Smooth muscle cell (in vitro differentiated cells): ENCODE measurements at regions not wholly inside any gene's neighbourhood (a gene's known extent, or its start where the extent isn't known, plus 50 kb on each side); places are given as distances from the start of the nearest gene placed in this dataset.

Experiments used
- DNase-seq: peaks from one replicate; lab custom pipeline; 2025; ENCODE audit not compliant: unreplicated experiment; lab: John Stamatoyannopoulos, UW
- H2AFZ ChIP-seq: fragments of 200-600 bp; sonication (generic); 2 replicates; pipeline ENCODE4 v1.6.0; 2016; ENCODE audit warnings: antibody characterized with exemption, low read depth, mild to moderate bottlenecking
- H3F3A ChIP-seq: fragments of 200-600 bp; sonication (generic); 2 replicates; pipeline ENCODE4 v1.6.0; 2017; ENCODE audit warnings: antibody characterized with exemption, low read depth
- H3K27ac ChIP-seq: fragments of 200-600 bp; sonication (generic); 2 replicates; pipeline ENCODE4 v1.5.1; 2016; ENCODE audit warnings: low read depth, mild to moderate bottlenecking
- H3K27me3 ChIP-seq: fragments of 200-600 bp; sonication (generic); 2 replicates; pipeline ENCODE4 v1.6.1; 2016; ENCODE audit warnings: low read depth, mild to moderate bottlenecking
- H3K36me3 ChIP-seq: fragments of 200-600 bp; sonication (generic); 2 replicates; pipeline ENCODE4 v1.5.1; 2016; ENCODE audit warnings: low read depth
- H3K4me1 ChIP-seq: fragments of 200-600 bp; sonication (generic); 2 replicates; pipeline ENCODE4 v1.5.1; 2016; ENCODE audit warnings: low read depth
- H3K4me2 ChIP-seq: fragments of 200-600 bp; sonication (generic); 2 replicates; pipeline ENCODE4 v1.6.0; 2016; ENCODE audit warnings: mild to moderate bottlenecking
- H3K4me3 ChIP-seq: fragments of 200-600 bp; sonication (generic); 2 replicates; pipeline ENCODE4 v1.5.1; 2016; ENCODE audit warnings: mild to moderate bottlenecking
- H3K79me2 ChIP-seq: fragments of 200-600 bp; sonication (generic); 2 replicates; pipeline ENCODE4 v1.6.0; 2016; ENCODE audit warnings: low read depth, mild to moderate bottlenecking
- H3K9ac ChIP-seq: fragments of 200-600 bp; sonication (generic); 2 replicates; pipeline ENCODE4 v1.6.0; 2016; ENCODE audit warnings: low read depth
- H3K9me3 ChIP-seq: fragments of 200-600 bp; sonication (generic); replicated peaks from 2 replicates; pipeline ENCODE4 v1.5.1; 2016; ENCODE audit warnings: low read depth
- H4K20me1 ChIP-seq: fragments of 200-600 bp; sonication (generic); 2 replicates; pipeline ENCODE4 v1.6.0; 2016; ENCODE audit warnings: low read depth
- WGBS: methylation state at CpG from one replicate; pipeline ENCODE4 v1.1.7; 2016; ENCODE audit warnings: low lambda C conversion rate; 5-methylcytosine and 5-hydroxymethylcytosine counted together
- TF ChIP-seq, protein P1 (sequence below): fragments of 200-600 bp; sonication (generic); IDR thresholded peaks from 2 replicates; pipeline ENCODE4 v1.5.1; 2017; ENCODE audit warnings: borderline replicate concordance, mild to moderate bottlenecking, antibody characterized with exemption; ENCODE audit not compliant: insufficient read depth, poor library complexity, severe bottlenecking

DNA sequence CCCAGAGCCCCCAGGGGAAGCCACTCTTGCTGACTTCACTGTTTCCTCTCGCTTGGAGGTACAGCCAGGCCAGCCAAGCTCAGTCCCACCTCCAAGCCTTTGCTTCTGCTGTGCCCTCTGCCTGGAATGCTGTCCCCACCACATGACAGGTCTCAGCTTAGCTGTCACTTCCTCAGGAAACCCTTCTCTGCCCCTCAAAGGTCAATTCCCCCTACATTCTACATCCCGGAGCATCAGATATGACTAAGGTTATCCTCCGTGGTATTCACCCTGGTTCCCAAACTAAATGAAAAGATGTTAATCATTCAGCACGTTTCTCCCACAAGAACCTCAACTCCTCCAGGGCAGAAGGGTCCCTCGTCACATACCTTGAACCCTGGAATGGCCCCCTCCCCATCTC is 53.5 kb downstream of the PTPRS start:
- H3K36me3 ChIP-seq, result no peaks in the 10 kb centered on the region
- H3F3A ChIP-seq, result no peaks in the 10 kb centered on the region
- H3K4me3 ChIP-seq, result no peak overlapping the region
- no peaks in the 10 kb centered on the region for H3K9me3 ChIP-seq
- peaks cover 8% of the 10 kb centered on the region for H3K79me2 ChIP-seq
- DNase-seq, result no peak
- H3K4me2 ChIP-seq, result no peak overlapping the region
- TF ChIP-seq, protein P1, sequence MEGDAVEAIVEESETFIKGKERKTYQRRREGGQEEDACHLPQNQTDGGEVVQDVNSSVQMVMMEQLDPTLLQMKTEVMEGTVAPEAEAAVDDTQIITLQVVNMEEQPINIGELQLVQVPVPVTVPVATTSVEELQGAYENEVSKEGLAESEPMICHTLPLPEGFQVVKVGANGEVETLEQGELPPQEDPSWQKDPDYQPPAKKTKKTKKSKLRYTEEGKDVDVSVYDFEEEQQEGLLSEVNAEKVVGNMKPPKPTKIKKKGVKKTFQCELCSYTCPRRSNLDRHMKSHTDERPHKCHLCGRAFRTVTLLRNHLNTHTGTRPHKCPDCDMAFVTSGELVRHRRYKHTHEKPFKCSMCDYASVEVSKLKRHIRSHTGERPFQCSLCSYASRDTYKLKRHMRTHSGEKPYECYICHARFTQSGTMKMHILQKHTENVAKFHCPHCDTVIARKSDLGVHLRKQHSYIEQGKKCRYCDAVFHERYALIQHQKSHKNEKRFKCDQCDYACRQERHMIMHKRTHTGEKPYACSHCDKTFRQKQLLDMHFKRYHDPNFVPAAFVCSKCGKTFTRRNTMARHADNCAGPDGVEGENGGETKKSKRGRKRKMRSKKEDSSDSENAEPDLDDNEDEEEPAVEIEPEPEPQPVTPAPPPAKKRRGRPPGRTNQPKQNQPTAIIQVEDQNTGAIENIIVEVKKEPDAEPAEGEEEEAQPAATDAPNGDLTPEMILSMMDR, result no peak
- WGBS, result 85% methylated on average over 5 of the region's 5 CpGs
- H2AFZ ChIP-seq, result no peak overlapping the region
- H4K20me1 ChIP-seq, result peaks cover 68% of the 10 kb centered on the region
- no peak overlapping the region for H3K27ac ChIP-seq
- H3K9ac ChIP-seq, result no peak overlapping the region
- peaks cover 11% of the 10 kb centered on the region for H3K4me1 ChIP-seq
- no peaks in the 10 kb centered on the region for H3K27me3 ChIP-seq

- no peaks in the 10 kb centered on the region for H3K9me3 ChIP-seq
- WGBS, result 94% methylated on average over 3 of the region's 3 CpGs
- H3K27ac ChIP-seq, result no peak overlapping the region
- no peaks in the 10 kb centered on the region for H3F3A ChIP-seq
- peaks cover 6% of the 10 kb centered on the region for H3K4me1 ChIP-seq
- DNase-seq, result no peak
- no peaks in the 10 kb centered on the region for H3K27me3 ChIP-seq
- peaks cover 8% of the 10 kb centered on the region for H3K79me2 ChIP-seq
- H4K20me1 ChIP-seq, result peaks cover 62% of the 10 kb centered on the region
- H3K9ac ChIP-seq, result no peak overlapping the region
- no peaks in the 10 kb centered on the region for H3K36me3 ChIP-seq
- no peak overlapping the region for H2AFZ ChIP-seq
- no peak overlapping the region for H3K4me3 ChIP-seq
- H3K4me2 ChIP-seq, result no peak overlapping the region
- TF ChIP-seq, protein P1, result no peak
Measured at GRCh38 chr19:5286465-5287029, 54.1 kb downstream of the PTPRS start.

DNA sequence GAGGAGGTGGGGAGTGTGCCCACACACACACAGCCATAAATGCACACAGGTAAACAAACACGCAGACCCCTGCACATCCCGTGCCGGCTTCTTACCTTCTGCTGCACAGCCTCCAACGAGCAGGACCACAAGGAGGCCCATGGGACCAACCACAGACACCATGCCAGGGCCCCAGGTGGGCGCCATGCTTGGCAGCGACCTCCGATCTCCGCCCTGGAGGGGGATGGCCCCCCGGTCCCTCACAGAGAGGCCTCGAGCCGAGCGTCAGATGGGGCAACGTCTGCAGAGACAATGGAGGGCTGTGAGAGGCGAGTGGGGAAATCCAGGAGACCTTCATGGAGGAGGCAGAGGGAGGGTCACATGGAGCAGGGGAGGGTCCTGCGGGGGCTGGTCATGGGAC is 54.7 kb downstream of the PTPRS start:
- H2AFZ ChIP-seq, result no peak overlapping the region
- peaks cover 7% of the 10 kb centered on the region for H3K79me2 ChIP-seq
- H3K9ac ChIP-seq, result no peak overlapping the region
- TF ChIP-seq, protein P1, result no peak
- peaks cover 58% of the 10 kb centered on the region for H4K20me1 ChIP-seq
- H3K4me2 ChIP-seq, result no peak overlapping the region
- no peak for DNase-seq
- H3K27ac ChIP-seq, result no peak overlapping the region
- no peaks in the 10 kb centered on the region for H3F3A ChIP-seq
- no peaks in the 10 kb centered on the region for H3K36me3 ChIP-seq
- H3K9me3 ChIP-seq, result no peaks in the 10 kb centered on the region
- WGBS, result 89% methylated on average over 15 of the region's 15 CpGs
- no peaks in the 10 kb centered on the region for H3K27me3 ChIP-seq
- no peak overlapping the region for H3K4me3 ChIP-seq
- peaks cover 1% of the 10 kb centered on the region for H3K4me1 ChIP-seq

- H3F3A ChIP-seq, result no peaks in the 10 kb centered on the region
- H3K36me3 ChIP-seq, result no peaks in the 10 kb centered on the region
- 96% methylated on average over 6 of the region's 6 CpGs for WGBS
- peaks cover 4% of the 10 kb centered on the region for H3K79me2 ChIP-seq
- peaks cover 54% of the 10 kb centered on the region for H4K20me1 ChIP-seq
- TF ChIP-seq, protein P1, result no peak
- DNase-seq, result no peak
- no peaks in the 10 kb centered on the region for H3K27me3 ChIP-seq
- no peaks in the 10 kb centered on the region for H3K4me1 ChIP-seq
- no peak overlapping the region for H3K4me2 ChIP-seq
- H2AFZ ChIP-seq, result no peak overlapping the region
- no peak overlapping the region for H3K4me3 ChIP-seq
- no peak overlapping the region for H3K27ac ChIP-seq
- no peaks in the 10 kb centered on the region for H3K9me3 ChIP-seq
- no peak overlapping the region for H3K9ac ChIP-seq
Measured at GRCh38 chr19:5285311-5285710, 55.3 kb downstream of the PTPRS start.
